Vagina (tissue), 2 donors: ENCODE measurements at regions not wholly inside any gene's neighbourhood (a gene's known extent, or its start where the extent isn't known, plus 50 kb on each side); places are given as distances from the start of the nearest gene placed in this dataset.
"Not testable (repeated sequence)": the region's sequence is repeated elsewhere in the genome, so short reads cannot be mapped to it uniquely, and the experiment has no call there.

Experiments used
- DNase-seq, 2 donors: peaks; one replicate each; pipeline ENCODE4 v3.0.0-alpha.2; 2017; ENCODE audit errors: extremely low spot score in 2 of 2
- H3K27ac ChIP-seq: fragments of 200-600 bp; sonication (generic); one replicate; pipeline ENCODE4 v1.5.1; 2019
- H3K27me3 ChIP-seq: fragments of 200-600 bp; sonication (generic); one replicate; pipeline ENCODE4 v1.5.1; 2019
- H3K36me3 ChIP-seq, 2 donors: fragments of 200-600 bp; sonication (generic); one replicate each; pipeline ENCODE4 v1.5.1; 2017 to 2019
- H3K4me1 ChIP-seq: fragments of 200-600 bp; sonication (generic); one replicate; pipeline ENCODE4 v1.5.1; 2019
- H3K4me3 ChIP-seq, 2 donors: fragments of 200-600 bp; sonication (generic); 1 replicate in 1 of 2; 2 replicates in 1 of 2; pipeline ENCODE4 v1.5.1; 2016 to 2019
- H3K9me3 ChIP-seq: fragments of 200-600 bp; sonication (generic); one replicate; pipeline ENCODE4 v1.5.1; 2019
- CTCF ChIP-seq, 3 experiments: fragments of 450-650 bp in 2 of 3; fragments of 200-600 bp in 1 of 3; sonication (generic) in 1 of 3; IDR thresholded peaks; one replicate each; pipeline ENCODE4 v1.5.1; 2017 to 2019; ENCODE audit warnings: antibody characterized with exemption in 3 of 3, mild to moderate bottlenecking in 2 of 3, moderate library complexity in 2 of 3
- POLR2A ChIP-seq, 2 donors: fragments of 450-650 bp; IDR thresholded peaks; one replicate each; pipeline ENCODE4 v1.6.1; 2017; ENCODE audit warnings: antibody characterized with exemption in 2 of 2, mild to moderate bottlenecking in 2 of 2, moderate library complexity in 2 of 2
- POLR2AphosphoS5 ChIP-seq, 2 donors: sonication (generic); formaldehyde crosslinking; IDR thresholded peaks; one replicate each; pipeline ENCODE4 v1.9.0; 2017; ENCODE audit warnings: antibody characterized with exemption in 2 of 2, mild to moderate bottlenecking in 2 of 2, low read depth in 1 of 2; ENCODE audit not compliant: insufficient read depth in 1 of 2
- intact Hi-C: fragments of 100-400 bp; cut with DNase I; formaldehyde crosslinking; loops from one replicate; pipeline ENCODE4 v1.15.1; 2023

DNA sequence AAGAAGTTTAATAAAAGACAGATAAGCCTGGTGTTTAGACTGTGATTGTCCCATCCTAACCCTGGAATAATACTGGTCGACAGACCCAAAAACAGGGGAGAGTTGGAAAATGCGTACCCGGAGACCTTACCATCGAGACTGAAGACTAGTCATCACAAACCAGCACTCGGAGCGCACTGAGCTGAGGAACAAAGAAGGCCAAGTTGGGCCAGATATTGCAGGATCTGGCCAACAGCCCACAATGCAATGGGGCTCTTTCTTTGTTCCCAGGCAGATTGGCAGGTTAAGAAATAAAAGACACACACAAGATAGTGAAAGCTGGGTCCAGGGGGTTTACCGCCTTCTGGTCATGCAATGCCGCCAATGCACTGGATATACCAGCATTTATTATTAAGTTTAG is 188.7 kb upstream of the RAI14 start:
- Histone ChIP-seq H3K27ac (no peak overlapping the region), H3K9me3 (no peaks in the 10 kb centered on the region), H3K4me1 (no peaks in the 10 kb centered on the region), H3K27me3 (no peaks in the 10 kb centered on the region), H3K36me3 (no peaks in the 10 kb centered on the region), H3K4me3 (no peak overlapping the region)
- intact Hi-C loops: no loop called here
- DNase-seq: no peak
- TF ChIP-seq POLR2A (IDR thresholded peaks at IDR 0.05): no peak
- no peak for TF ChIP-seq CTCF (IDR thresholded peaks at IDR 0.05)
- TF ChIP-seq POLR2AphosphoS5 (IDR thresholded peaks at IDR 0.05; ENCODE audit: insufficient read depth in 1 of 2, low read depth in 1 of 2): no peak

GRCh38 chr5:34467984-34468383 is 188.1 kb upstream of the RAI14 start:
- DNase-seq, intact Hi-C loops, H3K36me3 ChIP-seq, H3K27me3 ChIP-seq, H3K9me3 ChIP-seq, H3K27ac ChIP-seq, H3K4me3 ChIP-seq, H3K4me1 ChIP-seq: not testable (repeated sequence)

DNA sequence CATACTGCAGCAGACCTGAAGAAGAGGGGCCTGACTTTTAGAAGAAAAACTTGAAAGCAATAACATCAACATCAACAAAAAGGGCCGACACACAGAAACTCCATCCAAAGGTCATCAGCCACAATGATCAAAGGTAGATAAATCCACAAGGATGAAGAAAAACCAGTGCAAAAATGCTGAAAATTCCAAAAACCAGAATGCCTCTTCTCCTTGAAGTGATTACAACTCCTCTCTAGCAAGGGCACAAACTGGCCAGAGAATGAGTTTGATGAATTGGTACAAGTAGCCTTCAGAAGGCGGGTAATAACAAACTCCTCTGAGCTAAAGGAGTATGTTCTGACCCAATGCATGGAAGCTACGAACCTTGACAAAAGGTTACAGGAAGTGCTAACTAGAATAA is 186.2 kb upstream of the RAI14 start:
- no peak for TF ChIP-seq POLR2A (IDR thresholded peaks at IDR 0.05)
- TF ChIP-seq CTCF (IDR thresholded peaks at IDR 0.05): no peak
- TF ChIP-seq POLR2AphosphoS5 (IDR thresholded peaks at IDR 0.05; ENCODE audit: insufficient read depth in 1 of 2, low read depth in 1 of 2): no peak
- Histone ChIP-seq H3K36me3 (no peaks in the 10 kb centered on the region), H3K27me3 (no peaks in the 10 kb centered on the region), H3K4me3 (no peak overlapping the region), H3K9me3 (no peaks in the 10 kb centered on the region), H3K4me1 (no peaks in the 10 kb centered on the region), H3K27ac (no peak overlapping the region)
- intact Hi-C loops: no loop called here
- no peak for DNase-seq

- DNase-seq: no peak
Measured at GRCh38 chr5:34474573-34475021, 181.5 kb upstream of the RAI14 start.

DNA sequence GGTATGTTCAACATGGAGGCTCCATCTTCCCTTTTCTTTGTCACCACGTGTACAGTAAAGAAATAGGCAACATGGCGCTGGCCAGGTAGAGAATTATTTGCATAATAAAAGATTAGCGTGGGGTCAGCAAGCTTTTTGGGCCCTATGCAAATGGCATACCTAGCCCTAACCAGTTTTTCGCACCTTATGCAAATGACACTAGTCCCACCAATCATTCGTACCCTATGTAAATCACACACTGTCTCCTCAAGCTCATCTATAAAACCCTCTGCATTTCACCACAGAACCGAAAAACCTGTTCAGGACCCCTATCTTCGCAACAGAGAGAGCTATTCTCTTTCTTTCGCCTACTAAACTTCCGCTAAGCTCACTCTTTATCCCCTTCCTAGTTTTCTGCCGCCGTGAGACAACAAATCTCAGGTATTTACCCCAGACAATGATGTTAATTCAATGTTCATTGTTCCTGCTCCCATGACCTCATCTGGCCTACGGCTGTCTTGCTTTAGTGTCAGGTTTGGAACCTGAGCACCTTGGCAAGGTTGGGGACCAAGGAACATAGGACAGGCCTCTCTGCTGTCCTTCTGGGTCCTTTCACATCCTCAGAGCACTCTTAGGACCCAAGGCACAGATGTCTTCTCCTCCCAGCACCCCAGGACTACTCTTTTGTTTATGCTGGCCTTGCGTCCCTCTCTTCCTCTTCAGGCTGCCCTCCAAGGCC is 180.7 kb upstream of the RAI14 start:
- Histone ChIP-seq H3K36me3 (no peaks in the 10 kb centered on the region), H3K4me3 (no peak overlapping the region), H3K27me3 (no peaks in the 10 kb centered on the region), H3K9me3 (no peaks in the 10 kb centered on the region), H3K4me1 (no peaks in the 10 kb centered on the region), H3K27ac (no peak overlapping the region)
- DNase-seq: no peak
- no peak for TF ChIP-seq POLR2A (IDR thresholded peaks at IDR 0.05)
- no peak for TF ChIP-seq CTCF (IDR thresholded peaks at IDR 0.05)
- no peak for TF ChIP-seq POLR2AphosphoS5 (IDR thresholded peaks at IDR 0.05; ENCODE audit: insufficient read depth in 1 of 2, low read depth in 1 of 2)
- intact Hi-C loops: loop anchor here (5.0 kb wide), 1 partner anchor 427 kb away; no protein-coding TSS in a partner anchor

More at GRCh38 chr5:34474573-34475021, 181.5 kb upstream of the RAI14 start:
- Histone ChIP-seq H3K36me3 (no peaks in the 10 kb centered on the region), H3K4me3 (no peak overlapping the region), H3K4me1 (no peaks in the 10 kb centered on the region), H3K27ac (no peak overlapping the region), H3K9me3 (no peaks in the 10 kb centered on the region), H3K27me3 (no peaks in the 10 kb centered on the region)
- TF ChIP-seq CTCF (IDR thresholded peaks at IDR 0.05) (peak; percentile 72 to 83 (median 82)), POLR2AphosphoS5 (IDR thresholded peaks at IDR 0.05; ENCODE audit: insufficient read depth in 1 of 2, low read depth in 1 of 2) (no peak)
- intact Hi-C loops: loop anchor here (5.0 kb wide), 1 partner anchor 428 kb away; no protein-coding TSS in a partner anchor
